ENCODE measurements at regions not wholly inside any gene's neighbourhood (a gene's known extent, or its start where the extent isn't known, plus 50 kb on each side); places are given as distances from the start of the nearest gene placed in this dataset.

DNA sequence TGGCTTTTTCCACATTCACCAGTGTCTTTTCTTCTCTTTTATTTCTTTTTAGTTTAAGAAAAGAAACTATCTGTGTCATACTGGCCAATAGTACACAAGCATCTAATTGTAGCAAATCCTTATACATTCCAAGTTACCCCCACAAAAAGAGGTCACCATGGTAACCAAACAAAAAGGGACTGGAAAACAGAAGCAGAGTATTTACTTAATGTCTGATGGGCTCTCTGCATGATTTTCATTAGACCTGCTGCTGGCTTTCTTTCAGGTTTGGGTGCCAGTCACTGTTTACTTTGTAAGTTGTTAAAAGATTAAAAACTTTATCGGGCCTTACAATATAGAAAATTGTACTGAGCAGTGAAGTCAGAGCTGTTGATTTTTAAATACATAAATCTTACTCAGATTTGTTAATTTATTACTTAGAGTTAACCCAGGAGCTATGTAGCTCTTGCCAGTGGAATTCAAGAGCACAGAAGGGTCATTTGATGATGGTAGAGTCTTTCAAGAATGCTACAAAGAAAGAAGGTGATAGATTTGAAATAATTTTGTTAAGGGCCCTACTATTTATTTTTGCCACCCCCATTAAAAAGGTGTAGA, 123.9 kb downstream of the BRMS1L start:
- TF ChIP-seq, protein P1, sequence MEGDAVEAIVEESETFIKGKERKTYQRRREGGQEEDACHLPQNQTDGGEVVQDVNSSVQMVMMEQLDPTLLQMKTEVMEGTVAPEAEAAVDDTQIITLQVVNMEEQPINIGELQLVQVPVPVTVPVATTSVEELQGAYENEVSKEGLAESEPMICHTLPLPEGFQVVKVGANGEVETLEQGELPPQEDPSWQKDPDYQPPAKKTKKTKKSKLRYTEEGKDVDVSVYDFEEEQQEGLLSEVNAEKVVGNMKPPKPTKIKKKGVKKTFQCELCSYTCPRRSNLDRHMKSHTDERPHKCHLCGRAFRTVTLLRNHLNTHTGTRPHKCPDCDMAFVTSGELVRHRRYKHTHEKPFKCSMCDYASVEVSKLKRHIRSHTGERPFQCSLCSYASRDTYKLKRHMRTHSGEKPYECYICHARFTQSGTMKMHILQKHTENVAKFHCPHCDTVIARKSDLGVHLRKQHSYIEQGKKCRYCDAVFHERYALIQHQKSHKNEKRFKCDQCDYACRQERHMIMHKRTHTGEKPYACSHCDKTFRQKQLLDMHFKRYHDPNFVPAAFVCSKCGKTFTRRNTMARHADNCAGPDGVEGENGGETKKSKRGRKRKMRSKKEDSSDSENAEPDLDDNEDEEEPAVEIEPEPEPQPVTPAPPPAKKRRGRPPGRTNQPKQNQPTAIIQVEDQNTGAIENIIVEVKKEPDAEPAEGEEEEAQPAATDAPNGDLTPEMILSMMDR (IDR thresholded peaks at IDR 0.05): no peak
- TF ChIP-seq POLR2A (IDR thresholded peaks at IDR 0.05): no peak

Data from tibial nerve (tissue), 3 donors.